GM18508 (cell line): ENCODE measurements at regions not wholly inside any gene's neighbourhood (a gene's known extent, or its start where the extent isn't known, plus 50 kb on each side); places are given as distances from the start of the nearest gene placed in this dataset.

Source experiments
- ATAC-seq: cut with Tn5 transposase; IDR thresholded peaks from one replicate; pipeline ENCODE4 v1.9.1; 2021; ENCODE audit warnings: moderate number of reproducible peaks; ENCODE audit not compliant: insufficient read depth, unreplicated experiment

- ATAC-seq: no peak
Observed at GRCh38 chr20:21002486-21002885, 103.7 kb downstream of the LINC00237 start.

GRCh38 chr20:20993372-20993771 lies 112.8 kb downstream of the LINC00237 start:
- ATAC-seq: no peak

- no peak for ATAC-seq
Observed at GRCh38 chr20:20992686-20993360, 113.3 kb downstream of the LINC00237 start.

DNA sequence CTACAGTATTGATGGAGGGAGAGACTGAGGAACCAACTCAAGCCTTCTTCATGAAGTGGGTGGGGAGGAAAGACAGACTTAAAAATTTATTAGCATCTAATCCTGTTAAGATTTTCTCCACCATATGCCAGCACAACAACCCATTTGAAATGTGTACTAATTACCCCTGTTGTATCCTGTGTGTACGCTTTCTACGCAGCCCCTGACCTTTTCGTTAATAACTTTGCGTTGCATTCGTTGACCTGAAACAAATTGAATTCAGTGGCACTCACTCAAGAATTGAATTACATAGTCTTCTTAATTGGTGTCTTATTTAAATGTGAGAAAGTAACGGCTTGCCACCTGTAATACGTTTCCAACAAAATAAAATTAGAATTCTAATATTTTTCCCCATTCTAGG lies 113.9 kb downstream of the LINC00237 start:
- no peak for ATAC-seq

- no peak for ATAC-seq
Observed at GRCh38 chr20:20989081-20989480, 117.1 kb downstream of the LINC00237 start.

DNA sequence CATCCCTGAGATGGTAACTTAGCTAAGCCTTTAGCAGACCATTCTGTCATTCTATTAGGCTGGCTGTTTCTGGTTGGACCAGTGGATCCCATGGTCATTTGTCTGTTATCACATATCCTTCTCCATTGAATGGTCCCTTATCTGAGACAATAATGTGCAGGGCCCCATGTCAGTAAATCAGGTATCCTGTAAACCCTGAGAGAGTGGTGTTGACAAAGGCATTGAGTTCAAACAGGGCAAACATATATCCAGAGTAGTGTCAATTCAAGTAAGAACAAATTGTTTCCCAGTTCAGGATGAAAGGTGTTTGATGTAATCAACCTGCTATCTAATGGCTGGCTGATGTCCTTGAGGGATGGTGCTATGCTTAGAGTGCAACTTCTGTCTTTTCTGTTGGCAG lies 126.2 kb downstream of the LINC00237 start:
- no peak for ATAC-seq

DNA sequence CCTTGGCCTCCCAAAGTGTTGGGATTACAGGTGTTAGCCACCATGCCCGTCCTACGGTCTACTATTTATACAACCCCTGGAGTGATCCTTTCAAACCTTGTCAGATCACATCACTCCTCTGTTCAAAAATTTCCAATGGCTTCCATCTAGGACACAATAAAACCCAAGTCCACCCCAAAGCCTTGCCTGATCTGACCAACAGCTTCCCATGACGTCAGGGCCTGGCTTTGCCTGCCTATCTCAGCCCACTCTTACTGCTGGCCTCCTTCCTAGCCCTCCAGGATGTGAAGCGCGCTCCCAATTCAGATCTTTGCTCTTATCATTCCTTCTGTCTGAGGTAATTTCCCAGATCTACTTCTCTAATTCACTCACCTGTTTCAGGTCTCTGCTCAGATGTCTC lies 128.4 kb downstream of the LINC00237 start:
- no peak for ATAC-seq

DNA sequence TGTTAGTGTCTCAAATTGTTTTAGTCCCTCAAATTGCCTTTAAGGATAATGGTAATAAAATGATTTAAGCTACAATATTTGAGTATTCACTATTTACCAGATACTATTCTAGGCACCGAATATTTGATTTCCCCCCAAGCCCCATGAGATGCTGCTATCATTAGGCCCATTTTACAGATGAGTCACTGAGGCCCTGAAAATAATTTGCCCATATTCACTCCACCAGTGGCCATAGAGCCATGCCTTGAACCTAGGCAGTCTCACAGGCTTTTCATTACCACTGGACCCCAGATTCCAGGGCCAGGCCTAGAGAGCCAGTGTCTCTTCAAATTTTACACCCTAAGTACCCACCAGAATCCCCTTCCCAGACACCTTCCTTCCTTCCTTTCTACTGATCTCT lies 133.7 kb downstream of the LINC00237 start:
- ATAC-seq: no peak

- no peak for ATAC-seq
Observed at GRCh38 chr20:20971810-20972209, 134.3 kb downstream of the LINC00237 start.

GRCh38 chr20:20970841-20971240 lies 135.3 kb downstream of the LINC00237 start:
- no peak for ATAC-seq

DNA sequence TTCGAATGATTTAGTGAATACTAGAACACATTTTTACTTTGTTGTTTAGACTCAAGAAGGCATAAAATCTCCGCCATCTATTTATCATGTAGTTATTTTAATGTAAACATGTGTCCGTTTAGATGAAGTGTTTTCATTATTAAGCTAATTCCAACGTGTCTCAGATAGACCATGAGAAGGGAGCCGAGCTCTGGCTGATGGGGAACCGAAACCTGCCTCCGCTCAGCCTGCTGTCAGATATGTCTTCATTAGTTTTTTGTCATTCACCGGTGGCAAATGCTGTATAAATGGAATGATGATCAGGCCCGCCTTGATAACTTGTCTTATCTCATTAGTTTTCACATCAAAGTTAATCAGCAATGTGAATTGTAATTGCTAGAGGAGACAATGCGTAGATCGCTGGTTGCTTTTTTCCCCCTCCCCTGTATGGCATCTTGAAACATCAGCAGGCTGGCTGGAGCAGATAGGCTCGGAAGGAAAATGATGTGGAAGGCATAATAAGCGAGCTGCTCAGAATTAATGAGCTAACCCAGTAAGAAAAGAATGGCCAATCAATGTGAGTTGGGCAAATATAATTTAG lies 136.4 kb downstream of the LINC00237 start:
- ATAC-seq: no peak

GRCh38 chr20:20967564-20968184 lies 138.5 kb downstream of the LINC00237 start:
- no peak for ATAC-seq

GRCh38 chr20:20966171-20966570 lies 140.0 kb downstream of the LINC00237 start:
- no peak for ATAC-seq

- ATAC-seq: no peak
Observed at GRCh38 chr20:20959031-20959755, 147.0 kb downstream of the LINC00237 start.

DNA sequence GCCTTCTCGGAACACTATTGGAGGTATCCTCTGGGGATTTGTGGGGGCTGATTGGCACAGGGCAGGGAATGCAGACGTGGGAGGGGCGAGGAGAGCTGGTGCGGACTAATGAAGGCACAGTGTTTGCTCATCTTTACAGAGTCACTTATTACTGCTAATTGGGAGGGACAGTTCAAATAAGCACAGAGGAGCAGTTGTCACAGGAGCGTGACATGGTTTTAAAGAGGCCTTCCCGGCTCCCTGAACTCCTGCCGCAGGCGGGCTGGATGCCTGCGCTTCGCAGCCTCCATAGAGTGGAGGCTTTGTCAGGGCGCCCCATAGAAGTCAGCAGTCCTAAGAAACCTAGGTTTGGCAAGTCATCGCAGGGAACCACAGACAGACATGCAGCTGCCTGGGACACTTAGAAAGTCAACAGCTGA lies 149.6 kb downstream of the LINC00237 start:
- ATAC-seq: no peak

DNA sequence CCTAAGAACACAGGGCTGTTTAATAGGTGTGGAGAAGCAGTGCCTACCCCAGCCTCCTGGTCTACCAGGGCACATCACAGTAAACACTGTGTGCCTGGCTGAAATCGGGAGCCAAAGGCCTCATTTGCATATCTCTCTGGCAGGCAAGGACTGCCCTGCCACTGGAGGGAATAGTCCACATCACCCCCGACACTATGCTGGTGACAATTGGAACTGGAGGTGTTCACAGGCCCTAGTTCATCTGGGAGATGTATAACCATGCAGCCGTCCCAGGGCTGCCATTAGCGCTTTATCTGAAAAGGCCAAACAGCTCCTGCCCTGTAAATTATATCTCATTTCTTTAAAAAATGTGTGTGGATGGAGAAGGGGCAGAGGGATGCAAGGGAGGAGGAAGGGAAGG lies 150.3 kb downstream of the LINC00237 start:
- no peak for ATAC-seq

- ATAC-seq: no peak
Observed at GRCh38 chr20:20953738-20954618, 152.2 kb downstream of the LINC00237 start.

- no peak for ATAC-seq
Observed at GRCh38 chr20:20950620-20951019, 155.5 kb downstream of the LINC00237 start.

DNA sequence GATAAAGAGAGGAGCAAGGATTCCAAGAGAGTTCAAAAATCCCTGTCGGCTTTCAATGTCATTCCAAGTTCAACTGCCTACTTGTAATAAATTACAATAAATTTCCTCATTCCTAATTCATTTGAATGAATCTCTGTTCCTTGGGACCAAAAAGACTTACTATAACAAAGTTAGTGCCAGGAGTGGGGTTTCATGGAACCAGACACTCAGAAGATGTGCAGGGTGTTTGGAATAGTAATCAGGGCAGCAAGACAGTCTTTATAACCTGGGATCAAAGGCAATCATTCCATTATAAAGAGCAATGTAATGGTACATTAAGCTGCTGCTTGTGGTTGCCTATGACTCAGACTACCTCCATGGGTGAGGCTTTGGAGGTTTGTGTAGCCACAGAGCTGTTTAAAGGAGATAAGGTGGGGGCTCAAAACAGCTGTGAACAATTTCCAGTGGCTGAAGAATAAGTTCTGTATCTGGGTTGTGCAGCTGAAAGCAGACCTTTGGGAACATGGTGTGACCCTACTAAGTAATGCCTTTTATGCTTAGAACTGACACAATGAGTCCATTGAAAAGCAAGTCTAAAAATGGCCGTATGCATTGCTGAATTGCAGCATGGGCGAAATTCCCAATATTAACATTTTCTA lies 159.9 kb downstream of the LINC00237 start:
- no peak for ATAC-seq

DNA sequence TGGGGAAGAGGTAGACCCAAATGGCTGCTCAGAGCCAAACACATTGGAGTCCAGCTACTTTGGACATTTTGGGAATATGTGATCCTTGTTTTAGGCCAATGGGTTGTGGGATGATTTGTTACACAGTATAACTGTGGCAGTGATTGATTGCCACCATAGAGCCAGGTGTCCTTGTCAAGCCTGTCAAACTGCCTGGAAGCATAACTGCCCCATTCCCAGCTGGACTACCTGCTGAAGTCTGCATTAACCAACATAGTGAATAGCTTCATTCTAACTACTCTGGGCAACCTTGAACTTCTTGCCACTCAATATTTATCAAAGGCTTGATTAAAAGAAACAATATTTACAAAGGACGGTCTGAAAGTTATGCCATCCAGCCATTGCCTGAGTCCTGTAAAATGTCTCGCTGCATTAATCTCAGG lies 164.7 kb downstream of the LINC00237 start:
- ATAC-seq: no peak
